HEK293 (cell line): ENCODE measurements at regions not wholly inside any gene's neighbourhood (a gene's known extent, or its start where the extent isn't known, plus 50 kb on each side); places are given as distances from the start of the nearest gene placed in this dataset.

Source experiments
- CTCF ChIA-PET: fragments of 350-600 bp; formaldehyde crosslinking; extraction: SDS; loops from one replicate; lab custom pipeline; 2021; ENCODE audit warnings: antibody characterized with exemption; lab: Yijun Ruan, JAX
- POLR2A ChIA-PET: fragments of 300-600 bp; formaldehyde crosslinking; extraction: SDS; loops from one replicate; lab custom pipeline; 2020; ENCODE audit warnings: antibody characterized with exemption, inconsistent platforms; lab: Yijun Ruan, JAX
- H3K27ac ChIP-seq: fragments of 200-500 bp; sonication (Bioruptor generic); 2 replicates; pipeline ENCODE4 v1.5.1; 2014; ENCODE audit warnings: low read depth, low read length, control low read depth, inconsistent platforms; ENCODE audit errors: extremely low read depth
- H3K36me3 ChIP-seq, 2 experiments: fragments of 200-500 bp in 1 of 2; sonication (Bioruptor generic) in 1 of 2; 1 replicate in 1 of 2; 2 replicates in 1 of 2; pipeline ENCODE4 v1.5.1; 2014 to 2017; ENCODE audit warnings: inconsistent platforms in 2 of 2, low read length in 2 of 2; ENCODE audit not compliant: control insufficient read depth in 2 of 2, insufficient read depth in 1 of 2
- H3K4me1 ChIP-seq: fragments of 200-500 bp; sonication (Bioruptor generic); 2 replicates; pipeline ENCODE4 v1.5.1; 2014; ENCODE audit warnings: mild to moderate bottlenecking, low read length, inconsistent platforms; ENCODE audit not compliant: control insufficient read depth, insufficient read depth
- H3K4me3 ChIP-seq: 2 replicates; pipeline ENCODE4 v1.5.1; 2011; ENCODE audit warnings: low read depth, mild to moderate bottlenecking, control low read depth, low read length, moderate library complexity
- H3K9me3 ChIP-seq: fragments of 200-500 bp; sonication (Bioruptor generic); 2 replicates; pipeline ENCODE4 v1.5.1; 2014; ENCODE audit warnings: low read depth, low read length, inconsistent platforms; ENCODE audit not compliant: control insufficient read depth, insufficient read depth
- GLI4 ChIP-seq: fragments of 450-650 bp; formaldehyde crosslinking; IDR thresholded peaks from 2 replicates; pipeline ENCODE4 v1.5.1; 2016; ENCODE audit warnings: missing biosample characterization, missing genetic modification characterization
- OSR2 ChIP-seq: fragments of 450-650 bp; formaldehyde crosslinking; IDR thresholded peaks from 2 replicates; pipeline ENCODE4 v1.5.1; 2016; ENCODE audit warnings: missing biosample characterization, missing genetic modification characterization
- TRIM28 ChIP-seq: IDR thresholded peaks from 2 replicates; pipeline ENCODE4 v1.6.1; 2011; ENCODE audit warnings: low read length, control low read depth, borderline replicate concordance
- YY2 ChIP-seq: fragments of 450-650 bp; formaldehyde crosslinking; IDR thresholded peaks from 2 replicates; pipeline ENCODE4 v1.5.1; 2016; ENCODE audit warnings: missing biosample characterization, missing genetic modification characterization
- ZBTB21 ChIP-seq: fragments of 450-650 bp; formaldehyde crosslinking; IDR thresholded peaks from 2 replicates; pipeline ENCODE4 v1.5.1; 2017; ENCODE audit warnings: missing biosample characterization, missing genetic modification characterization
- ZNF175 ChIP-seq: fragments of 450-650 bp; formaldehyde crosslinking; IDR thresholded peaks from 2 replicates; pipeline ENCODE4 v1.5.1; 2016; ENCODE audit warnings: missing biosample characterization, missing genetic modification characterization
- ZNF223 ChIP-seq: fragments of 450-650 bp; formaldehyde crosslinking; IDR thresholded peaks from 2 replicates; pipeline ENCODE4 v1.5.1; 2016; ENCODE audit warnings: missing biosample characterization, missing genetic modification characterization
- ZNF248 ChIP-seq: fragments of 450-650 bp; formaldehyde crosslinking; IDR thresholded peaks from 2 replicates; pipeline ENCODE4 v1.5.1; 2017; ENCODE audit warnings: missing biosample characterization, missing genetic modification characterization
- ZNF292 ChIP-seq: fragments of 450-650 bp; formaldehyde crosslinking; IDR thresholded peaks from 2 replicates; pipeline ENCODE4 v1.5.1; 2016; ENCODE audit warnings: low read depth, missing biosample characterization, missing genetic modification characterization, borderline replicate concordance
- ZNF404 ChIP-seq: fragments of 450-650 bp; formaldehyde crosslinking; IDR thresholded peaks from 2 replicates; pipeline ENCODE4 v1.5.1; 2017; ENCODE audit warnings: missing biosample characterization, missing genetic modification characterization
- ZNF558 ChIP-seq: fragments of 450-650 bp; formaldehyde crosslinking; IDR thresholded peaks from 2 replicates; pipeline ENCODE4 v1.5.1; 2016; ENCODE audit warnings: missing biosample characterization, missing genetic modification characterization
- ZNF626 ChIP-seq: fragments of 450-650 bp; sonication (Bioruptor Pico); formaldehyde crosslinking; IDR thresholded peaks from 2 replicates; pipeline ENCODE4 v1.5.1; 2018; ENCODE audit warnings: missing biosample characterization, missing genetic modification characterization, inconsistent platforms
- ZNF654 ChIP-seq: fragments of 450-650 bp; formaldehyde crosslinking; IDR thresholded peaks from 2 replicates; pipeline ENCODE4 v1.5.1; 2016; ENCODE audit warnings: low read depth, missing biosample characterization, missing genetic modification characterization
- ZNF785 ChIP-seq: fragments of 450-650 bp; formaldehyde crosslinking; IDR thresholded peaks from 2 replicates; pipeline ENCODE4 v1.5.1; 2016; ENCODE audit warnings: missing biosample characterization, missing genetic modification characterization
- ZNF830 ChIP-seq: fragments of 450-650 bp; IDR thresholded peaks from 2 replicates; pipeline ENCODE4 v1.5.0; 2018; ENCODE audit warnings: missing biosample characterization, missing genetic modification characterization, low read depth, mild to moderate bottlenecking, moderate library complexity
- TF ChIP-seq, protein P1 (sequence below): fragments of 450-650 bp; formaldehyde crosslinking; IDR thresholded peaks from 2 replicates; pipeline ENCODE4 v1.5.1; 2017; ENCODE audit warnings: missing biosample characterization, missing genetic modification characterization
- TF ChIP-seq, protein P2 (sequence below): fragments of 450-650 bp; formaldehyde crosslinking; IDR thresholded peaks from 2 replicates; pipeline ENCODE4 v1.5.1; 2016; ENCODE audit warnings: missing biosample characterization, missing genetic modification characterization
- TF ChIP-seq, protein P3 (sequence below): fragments of 450-650 bp; IDR thresholded peaks from 2 replicates; pipeline ENCODE4 v1.5.1; 2018; ENCODE audit warnings: missing biosample characterization, mild to moderate bottlenecking, missing genetic modification characterization
- TF ChIP-seq, protein P4 (sequence below): fragments of 450-650 bp; formaldehyde crosslinking; IDR thresholded peaks from 2 replicates; pipeline ENCODE4; 2016; ENCODE audit warnings: missing biosample characterization, missing genetic modification characterization
- TF ChIP-seq, protein P5 (sequence below): fragments of 450-650 bp; formaldehyde crosslinking; conservative IDR thresholded peaks from 2 replicates; pipeline ENCODE4 v1.5.1; 2016; ENCODE audit warnings: low read depth, missing biosample characterization, missing genetic modification characterization
- TF ChIP-seq, protein P6 (sequence below): fragments of 450-650 bp; formaldehyde crosslinking; IDR thresholded peaks from 2 replicates; pipeline ENCODE4 v1.5.1; 2016; ENCODE audit warnings: missing biosample characterization, missing genetic modification characterization, low read depth

DNA sequence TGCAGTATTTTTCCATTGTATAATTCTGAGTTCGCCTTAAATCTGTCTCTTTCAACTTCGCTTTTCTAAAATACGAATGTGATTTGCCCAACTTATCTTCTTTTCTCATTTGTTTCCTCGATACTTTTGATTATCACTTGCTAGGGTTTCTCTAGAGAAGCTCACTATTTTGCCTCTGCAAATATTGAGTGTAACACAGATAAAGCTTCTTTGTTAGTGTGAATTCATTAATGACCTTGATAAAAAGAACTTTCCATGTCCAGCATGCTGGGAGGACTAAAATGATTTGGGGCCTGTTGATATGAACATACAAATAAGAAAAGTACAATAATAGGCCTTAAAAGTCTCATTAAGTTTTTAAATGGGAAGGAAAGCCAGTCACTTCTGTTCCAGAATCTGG lies 303.3 kb downstream of the MAP2K6 start:
- ChIA-PET POLR2A (no interaction called here), CTCF (interaction anchor here (0.7 kb wide), 1 partner anchor 224 kb away, joined by 3 read pairs; no protein-coding TSS in a partner anchor)
- peaks cover 17% of the 10 kb centered on the region for H3K4me1 ChIP-seq
- TF ChIP-seq ZNF248, result no peak
- TF ChIP-seq GLI4, result no peak
- no peak for TF ChIP-seq ZNF175 (tag by site-specific recombination)
- TF ChIP-seq OSR2, result no peak
- TF ChIP-seq ZNF404 (tag by site-specific recombination), result no peak
- TF ChIP-seq, protein P1, sequence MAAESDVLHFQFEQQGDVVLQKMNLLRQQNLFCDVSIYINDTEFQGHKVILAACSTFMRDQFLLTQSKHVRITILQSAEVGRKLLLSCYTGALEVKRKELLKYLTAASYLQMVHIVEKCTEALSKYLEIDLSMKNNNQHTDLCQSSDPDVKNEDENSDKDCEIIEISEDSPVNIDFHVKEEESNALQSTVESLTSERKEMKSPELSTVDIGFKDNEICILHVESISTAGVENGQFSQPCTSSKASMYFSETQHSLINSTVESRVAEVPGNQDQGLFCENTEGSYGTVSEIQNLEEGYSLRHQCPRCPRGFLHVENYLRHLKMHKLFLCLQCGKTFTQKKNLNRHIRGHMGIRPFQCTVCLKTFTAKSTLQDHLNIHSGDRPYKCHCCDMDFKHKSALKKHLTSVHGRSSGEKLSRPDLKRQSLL (tag by site-specific recombination), result no peak
- no peak for TF ChIP-seq ZNF654
- TF ChIP-seq ZNF292 (tag by site-specific recombination), result no peak
- TF ChIP-seq, protein P2, sequence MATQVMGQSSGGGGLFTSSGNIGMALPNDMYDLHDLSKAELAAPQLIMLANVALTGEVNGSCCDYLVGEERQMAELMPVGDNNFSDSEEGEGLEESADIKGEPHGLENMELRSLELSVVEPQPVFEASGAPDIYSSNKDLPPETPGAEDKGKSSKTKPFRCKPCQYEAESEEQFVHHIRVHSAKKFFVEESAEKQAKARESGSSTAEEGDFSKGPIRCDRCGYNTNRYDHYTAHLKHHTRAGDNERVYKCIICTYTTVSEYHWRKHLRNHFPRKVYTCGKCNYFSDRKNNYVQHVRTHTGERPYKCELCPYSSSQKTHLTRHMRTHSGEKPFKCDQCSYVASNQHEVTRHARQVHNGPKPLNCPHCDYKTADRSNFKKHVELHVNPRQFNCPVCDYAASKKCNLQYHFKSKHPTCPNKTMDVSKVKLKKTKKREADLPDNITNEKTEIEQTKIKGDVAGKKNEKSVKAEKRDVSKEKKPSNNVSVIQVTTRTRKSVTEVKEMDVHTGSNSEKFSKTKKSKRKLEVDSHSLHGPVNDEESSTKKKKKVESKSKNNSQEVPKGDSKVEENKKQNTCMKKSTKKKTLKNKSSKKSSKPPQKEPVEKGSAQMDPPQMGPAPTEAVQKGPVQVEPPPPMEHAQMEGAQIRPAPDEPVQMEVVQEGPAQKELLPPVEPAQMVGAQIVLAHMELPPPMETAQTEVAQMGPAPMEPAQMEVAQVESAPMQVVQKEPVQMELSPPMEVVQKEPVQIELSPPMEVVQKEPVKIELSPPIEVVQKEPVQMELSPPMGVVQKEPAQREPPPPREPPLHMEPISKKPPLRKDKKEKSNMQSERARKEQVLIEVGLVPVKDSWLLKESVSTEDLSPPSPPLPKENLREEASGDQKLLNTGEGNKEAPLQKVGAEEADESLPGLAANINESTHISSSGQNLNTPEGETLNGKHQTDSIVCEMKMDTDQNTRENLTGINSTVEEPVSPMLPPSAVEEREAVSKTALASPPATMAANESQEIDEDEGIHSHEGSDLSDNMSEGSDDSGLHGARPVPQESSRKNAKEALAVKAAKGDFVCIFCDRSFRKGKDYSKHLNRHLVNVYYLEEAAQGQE, result no peak
- no peak for TF ChIP-seq ZNF830 (tag by site-specific recombination)
- TF ChIP-seq, protein P3, sequence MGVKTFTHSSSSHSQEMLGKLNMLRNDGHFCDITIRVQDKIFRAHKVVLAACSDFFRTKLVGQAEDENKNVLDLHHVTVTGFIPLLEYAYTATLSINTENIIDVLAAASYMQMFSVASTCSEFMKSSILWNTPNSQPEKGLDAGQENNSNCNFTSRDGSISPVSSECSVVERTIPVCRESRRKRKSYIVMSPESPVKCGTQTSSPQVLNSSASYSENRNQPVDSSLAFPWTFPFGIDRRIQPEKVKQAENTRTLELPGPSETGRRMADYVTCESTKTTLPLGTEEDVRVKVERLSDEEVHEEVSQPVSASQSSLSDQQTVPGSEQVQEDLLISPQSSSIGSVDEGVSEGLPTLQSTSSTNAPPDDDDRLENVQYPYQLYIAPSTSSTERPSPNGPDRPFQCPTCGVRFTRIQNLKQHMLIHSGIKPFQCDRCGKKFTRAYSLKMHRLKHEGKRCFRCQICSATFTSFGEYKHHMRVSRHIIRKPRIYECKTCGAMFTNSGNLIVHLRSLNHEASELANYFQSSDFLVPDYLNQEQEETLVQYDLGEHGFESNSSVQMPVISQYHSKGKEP (tag by site-specific recombination), result no peak
- no peak for TF ChIP-seq ZNF785 (tag by site-specific recombination)
- no peak overlapping the region for H3K4me3 ChIP-seq
- H3K36me3 ChIP-seq, result no peaks in the 10 kb centered on the region
- H3K27ac ChIP-seq, result no peak overlapping the region
- H3K9me3 ChIP-seq, result no peaks in the 10 kb centered on the region; the same call in 1 of the 2 replicates

DNA sequence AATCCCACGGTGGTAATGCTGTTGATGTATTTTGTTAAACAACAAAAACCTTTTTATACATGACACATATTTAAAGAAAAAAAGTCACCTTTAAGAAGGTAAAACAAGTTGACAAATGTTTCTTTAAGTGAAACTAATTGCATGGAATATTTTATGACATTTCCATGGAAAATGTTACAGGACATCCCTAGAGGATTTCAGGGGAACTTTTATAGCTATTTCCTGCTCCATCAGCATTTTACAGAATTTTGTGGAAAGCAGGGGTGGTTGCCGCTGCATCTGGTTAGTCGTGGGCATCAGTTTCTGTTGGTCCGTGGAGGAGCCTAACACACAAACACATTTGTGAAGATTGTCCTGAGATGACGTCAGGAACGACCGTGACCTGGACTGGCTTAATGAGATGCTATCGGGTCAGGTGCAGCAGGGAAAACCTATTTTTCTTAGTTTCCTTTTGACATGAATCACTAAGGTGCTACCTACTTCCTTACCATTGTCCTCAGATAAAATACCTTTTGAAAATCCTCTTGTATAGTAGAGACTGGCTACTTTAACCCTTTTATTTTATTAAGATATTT lies 305.1 kb downstream of the MAP2K6 start:
- POLR2A ChIA-PET, result no interaction called here
- CTCF ChIA-PET, result interaction anchor here (0.8 to 1.8 kb wide), 2 partner anchors 111 to 424 kb away, joined by 3 to 7 read pairs; no protein-coding TSS in a partner anchor
- no peaks in the 10 kb centered on the region for H3K36me3 ChIP-seq
- no peak for TF ChIP-seq ZNF626 (tag by site-specific recombination)
- no peak for TF ChIP-seq ZBTB21 (tag by site-specific recombination)
- TF ChIP-seq TRIM28, result no peak
- TF ChIP-seq ZNF558 (tag by site-specific recombination), result no peak
- TF ChIP-seq, protein P4, sequence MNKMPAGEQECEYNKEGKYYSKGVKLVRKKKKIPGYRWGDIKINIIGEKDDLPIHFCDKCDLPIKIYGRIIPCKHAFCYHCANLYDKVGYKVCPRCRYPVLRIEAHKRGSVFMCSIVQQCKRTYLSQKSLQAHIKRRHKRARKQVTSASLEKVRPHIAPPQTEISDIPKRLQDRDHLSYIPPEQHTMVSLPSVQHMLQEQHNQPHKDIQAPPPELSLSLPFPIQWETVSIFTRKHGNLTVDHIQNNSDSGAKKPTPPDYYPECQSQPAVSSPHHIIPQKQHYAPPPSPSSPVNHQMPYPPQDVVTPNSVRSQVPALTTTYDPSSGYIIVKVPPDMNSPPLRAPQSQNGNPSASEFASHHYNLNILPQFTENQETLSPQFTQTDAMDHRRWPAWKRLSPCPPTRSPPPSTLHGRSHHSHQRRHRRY, result no peak
- TF ChIP-seq ZNF223, result no peak
- no peak for TF ChIP-seq YY2
- TF ChIP-seq, protein P5, sequence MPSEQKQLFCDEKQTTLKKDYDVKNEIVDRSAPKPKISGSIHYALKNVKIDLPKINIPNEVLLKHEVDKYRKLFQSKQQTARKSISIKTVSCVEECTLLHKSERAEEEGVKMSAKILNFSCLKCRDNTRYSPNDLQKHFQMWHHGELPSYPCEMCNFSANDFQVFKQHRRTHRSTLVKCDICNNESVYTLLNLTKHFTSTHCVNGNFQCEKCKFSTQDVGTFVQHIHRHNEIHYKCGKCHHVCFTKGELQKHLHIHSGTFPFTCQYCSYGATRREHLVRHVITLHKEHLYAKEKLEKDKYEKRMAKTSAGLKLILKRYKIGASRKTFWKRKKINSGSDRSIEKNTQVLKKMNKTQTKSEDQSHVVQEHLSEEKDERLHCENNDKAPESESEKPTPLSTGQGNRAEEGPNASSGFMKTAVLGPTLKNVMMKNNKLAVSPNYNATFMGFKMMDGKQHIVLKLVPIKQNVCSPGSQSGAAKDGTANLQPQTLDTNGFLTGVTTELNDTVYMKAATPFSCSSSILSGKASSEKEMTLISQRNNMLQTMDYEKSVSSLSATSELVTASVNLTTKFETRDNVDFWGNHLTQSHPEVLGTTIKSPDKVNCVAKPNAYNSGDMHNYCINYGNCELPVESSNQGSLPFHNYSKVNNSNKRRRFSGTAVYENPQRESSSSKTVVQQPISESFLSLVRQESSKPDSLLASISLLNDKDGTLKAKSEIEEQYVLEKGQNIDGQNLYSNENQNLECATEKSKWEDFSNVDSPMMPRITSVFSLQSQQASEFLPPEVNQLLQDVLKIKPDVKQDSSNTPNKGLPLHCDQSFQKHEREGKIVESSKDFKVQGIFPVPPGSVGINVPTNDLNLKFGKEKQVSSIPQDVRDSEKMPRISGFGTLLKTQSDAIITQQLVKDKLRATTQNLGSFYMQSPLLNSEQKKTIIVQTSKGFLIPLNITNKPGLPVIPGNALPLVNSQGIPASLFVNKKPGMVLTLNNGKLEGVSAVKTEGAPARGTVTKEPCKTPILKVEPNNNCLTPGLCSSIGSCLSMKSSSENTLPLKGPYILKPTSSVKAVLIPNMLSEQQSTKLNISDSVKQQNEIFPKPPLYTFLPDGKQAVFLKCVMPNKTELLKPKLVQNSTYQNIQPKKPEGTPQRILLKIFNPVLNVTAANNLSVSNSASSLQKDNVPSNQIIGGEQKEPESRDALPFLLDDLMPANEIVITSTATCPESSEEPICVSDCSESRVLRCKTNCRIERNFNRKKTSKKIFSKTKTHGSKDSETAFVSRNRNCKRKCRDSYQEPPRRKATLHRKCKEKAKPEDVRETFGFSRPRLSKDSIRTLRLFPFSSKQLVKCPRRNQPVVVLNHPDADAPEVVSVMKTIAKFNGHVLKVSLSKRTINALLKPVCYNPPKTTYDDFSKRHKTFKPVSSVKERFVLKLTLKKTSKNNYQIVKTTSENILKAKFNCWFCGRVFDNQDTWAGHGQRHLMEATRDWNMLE (tag by site-specific recombination), result no peak
- TF ChIP-seq, protein P6, sequence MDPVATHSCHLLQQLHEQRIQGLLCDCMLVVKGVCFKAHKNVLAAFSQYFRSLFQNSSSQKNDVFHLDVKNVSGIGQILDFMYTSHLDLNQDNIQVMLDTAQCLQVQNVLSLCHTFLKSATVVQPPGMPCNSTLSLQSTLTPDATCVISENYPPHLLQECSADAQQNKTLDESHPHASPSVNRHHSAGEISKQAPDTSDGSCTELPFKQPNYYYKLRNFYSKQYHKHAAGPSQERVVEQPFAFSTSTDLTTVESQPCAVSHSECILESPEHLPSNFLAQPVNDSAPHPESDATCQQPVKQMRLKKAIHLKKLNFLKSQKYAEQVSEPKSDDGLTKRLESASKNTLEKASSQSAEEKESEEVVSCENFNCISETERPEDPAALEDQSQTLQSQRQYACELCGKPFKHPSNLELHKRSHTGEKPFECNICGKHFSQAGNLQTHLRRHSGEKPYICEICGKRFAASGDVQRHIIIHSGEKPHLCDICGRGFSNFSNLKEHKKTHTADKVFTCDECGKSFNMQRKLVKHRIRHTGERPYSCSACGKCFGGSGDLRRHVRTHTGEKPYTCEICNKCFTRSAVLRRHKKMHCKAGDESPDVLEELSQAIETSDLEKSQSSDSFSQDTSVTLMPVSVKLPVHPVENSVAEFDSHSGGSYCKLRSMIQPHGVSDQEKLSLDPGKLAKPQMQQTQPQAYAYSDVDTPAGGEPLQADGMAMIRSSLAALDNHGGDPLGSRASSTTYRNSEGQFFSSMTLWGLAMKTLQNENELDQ (tag by site-specific recombination), result no peak

More for the DNA sequence above, 305.1 kb downstream of the MAP2K6 start:
- no peaks in the 10 kb centered on the region; the same call in 1 of the 2 replicates for H3K9me3 ChIP-seq
- H3K4me3 ChIP-seq, result no peak overlapping the region
- H3K4me1 ChIP-seq, result peaks cover 1% of the 10 kb centered on the region
- no peak overlapping the region for H3K27ac ChIP-seq
